HCT116 (cell line): ENCODE measurements at regions not wholly inside any gene's neighbourhood (a gene's known extent, or its start where the extent isn't known, plus 50 kb on each side); places are given as distances from the start of the nearest gene placed in this dataset.

Experiments used
- ATAC-seq: fragments of 200-7000 bp; cut with Tn5 transposase; 2 replicates; pipeline ENCODE4 v1.9.1; 2020; ENCODE audit warnings: mild to moderate bottlenecking, moderate library complexity
- BruUV-seq: library from RNA; stranded (reverse); fragments of 400-500 nt; replicated peaks from 2 replicates; lab custom pipeline; 2021; lab: Mats Ljungman, UMichigan
- CTCF ChIA-PET: fragments of 300-600 bp; sonication (Branson Sonifier 250); formaldehyde crosslinking; loops from one replicate; lab custom pipeline; 2021; ENCODE audit warnings: antibody characterized with exemption; lab: Charles Lee
- POLR2A ChIA-PET: fragments of 300-600, 350-600 bp; sonication (Branson Sonifier 250); formaldehyde crosslinking; loops from one replicate; lab custom pipeline; 2021; ENCODE audit warnings: antibody characterized with exemption; lab: Charles Lee
- RAD21 ChIA-PET, 2 experiments: fragments of 300-600 bp; sonication (Branson Sonifier 250); formaldehyde crosslinking; loops; one replicate each; lab custom pipeline; 2023; ENCODE audit warnings: low total read pairs in 2 of 2; ENCODE audit not compliant: uncharacterized antibody in 2 of 2, unreplicated experiment in 2 of 2, low non-redundant PET in 1 of 2; lab: Charles Lee
- DNase-seq: peaks from one replicate; pipeline ENCODE4 v3.0.0-alpha.2; 2010; ENCODE audit warnings: low read depth, low spot score
- H2AFZ ChIP-seq: fragments of 200-600 bp; shearing (Covaris generic), sonication (generic); 2 replicates; pipeline ENCODE4 v1.6.1; 2017; ENCODE audit warnings: low read depth, mixed run types, mixed read lengths, antibody characterized with exemption, low read length; ENCODE audit not compliant: poor library complexity, severe bottlenecking
- H3K27ac ChIP-seq: 2 replicates; pipeline ENCODE4 v1.5.1; 2012; ENCODE audit warnings: low read depth, low read length
- H3K27me3 ChIP-seq: fragments of 200-600 bp; sonication (generic); 2 replicates; pipeline ENCODE4 v1.6.1; 2016; ENCODE audit warnings: mixed run types, low read length, mixed read lengths; ENCODE audit not compliant: insufficient read depth
- H3K36me3 ChIP-seq, 2 experiments: fragments of 200-500 bp in 1 of 2; fragments of 200-600 bp in 1 of 2; sonication (Bioruptor generic) in 1 of 2; sonication (generic) in 1 of 2; 2 replicates each; pipeline versions ENCODE4 v1.5.1 to v1.6.1; 2014 to 2016; ENCODE audit warnings: low read length in 2 of 2, inconsistent platforms in 1 of 2, mixed read lengths in 1 of 2, mixed run types in 1 of 2; ENCODE audit not compliant: insufficient read depth in 2 of 2, control insufficient read depth in 1 of 2
- H3K4me1 ChIP-seq, 2 experiments: fragments of 200-600 bp in 1 of 2; sonication (generic) in 1 of 2; 2 replicates each; pipeline versions ENCODE4 v1.5.1 to v1.6.1; 2012 to 2017; ENCODE audit warnings: low read length in 2 of 2, inconsistent platforms in 1 of 2, mild to moderate bottlenecking in 1 of 2, mixed read lengths in 1 of 2, mixed run types in 1 of 2, moderate library complexity in 1 of 2; ENCODE audit not compliant: insufficient read depth in 2 of 2, control insufficient read depth in 1 of 2
- H3K4me2 ChIP-seq: fragments of 200-600 bp; sonication (generic); 2 replicates; pipeline ENCODE4 v1.6.1; 2017; ENCODE audit warnings: mixed run types, low read length, mixed read lengths
- H3K4me3 ChIP-seq, 2 experiments: fragments of 200-600 bp in 1 of 2; sonication (generic) in 1 of 2; replicated peaks in 1 of 2; 2 replicates each; pipeline ENCODE4 v1.5.1; 2011 to 2016; ENCODE audit warnings: low read length in 2 of 2, control low read depth in 1 of 2, low read depth in 1 of 2, mild to moderate bottlenecking in 1 of 2, mixed read lengths in 1 of 2, mixed run types in 1 of 2
- H3K79me2 ChIP-seq: fragments of 200-600 bp; sonication (generic); 2 replicates; pipeline ENCODE4 v1.6.1; 2017; ENCODE audit warnings: mild to moderate bottlenecking, mixed run types, low read length, moderate library complexity, mixed read lengths; ENCODE audit not compliant: insufficient read depth
- H3K9ac ChIP-seq: fragments of 200-600 bp; sonication (generic); 2 replicates; pipeline ENCODE4 v1.6.1; 2016; ENCODE audit warnings: low read length, mixed read lengths
- H3K9me2 ChIP-seq: fragments of 200-600 bp; sonication (generic), shearing (Covaris generic); 2 replicates; pipeline ENCODE4 v1.6.1; 2017; ENCODE audit warnings: mixed run types, mild to moderate bottlenecking, moderate library complexity; ENCODE audit not compliant: insufficient read depth
- H3K9me3 ChIP-seq, 2 experiments: fragments of 200-500 bp in 1 of 2; fragments of 200-600 bp in 1 of 2; sonication (Bioruptor generic) in 1 of 2; sonication (generic) in 1 of 2; 2 replicates each; pipeline ENCODE4 v1.6.1; 2014 to 2017; ENCODE audit warnings: low read length in 2 of 2, mixed read lengths in 2 of 2, inconsistent platforms in 1 of 2, low read depth in 1 of 2, mild to moderate bottlenecking in 1 of 2, mixed run types in 1 of 2, moderate library complexity in 1 of 2; ENCODE audit not compliant: control insufficient read depth in 1 of 2, insufficient read depth in 1 of 2
- H4K20me1 ChIP-seq: fragments of 200-600 bp; sonication (generic), shearing (Covaris generic); 2 replicates; pipeline ENCODE4 v1.6.1; 2017; ENCODE audit warnings: mixed run types, mild to moderate bottlenecking, moderate library complexity; ENCODE audit not compliant: insufficient read depth
- CBX3 ChIP-seq: IDR thresholded peaks from 2 replicates; pipeline ENCODE4 v1.6.1; 2012; ENCODE audit warnings: low read depth
- CEBPB ChIP-seq: IDR thresholded peaks from 2 replicates; pipeline ENCODE4 v1.6.1; 2012; ENCODE audit warnings: low read depth
- EGR1 ChIP-seq: IDR thresholded peaks from 2 replicates; pipeline ENCODE4 v1.6.1; 2012; ENCODE audit warnings: low read depth
- ELF1 ChIP-seq: IDR thresholded peaks from 2 replicates; pipeline ENCODE4 v1.6.1; 2012; ENCODE audit warnings: low read depth, borderline replicate concordance
- EZH2 ChIP-seq: fragments of 200-600 bp; sonication (generic); IDR thresholded peaks from 2 replicates; pipeline ENCODE4 v1.6.1; 2017; ENCODE audit warnings: antibody characterized with exemption, mixed run types
- EZH2phosphoT487 ChIP-seq: fragments of 200-600 bp; IDR thresholded peaks from 2 replicates; pipeline ENCODE4 v1.6.1; 2018; ENCODE audit warnings: antibody characterized with exemption, borderline replicate concordance
- FOSL1 ChIP-seq: IDR thresholded peaks from 2 replicates; pipeline ENCODE4 v1.6.1; 2012; ENCODE audit warnings: low read depth
- JUND ChIP-seq: IDR thresholded peaks from 2 replicates; pipeline ENCODE4 v1.6.1; 2012
- POLR2A ChIP-seq: IDR thresholded peaks from 2 replicates; pipeline ENCODE4 v1.7.0; 2011; ENCODE audit warnings: borderline replicate concordance; ENCODE audit not compliant: insufficient read depth, insufficient read length; ENCODE audit errors: extremely low read depth
- POLR2AphosphoS5 ChIP-seq: IDR thresholded peaks from 2 replicates; pipeline ENCODE4 v1.6.1; 2011; ENCODE audit warnings: mild to moderate bottlenecking, low read depth, low read length, moderate library complexity
- RAD21 ChIP-seq: IDR thresholded peaks from 2 replicates; pipeline ENCODE4 v1.6.1; 2012; ENCODE audit warnings: low read depth, mild to moderate bottlenecking
- SRF ChIP-seq: IDR thresholded peaks from 2 replicates; pipeline ENCODE4 v1.6.1; 2012; ENCODE audit warnings: low read depth
- TCF7L2 ChIP-seq: IDR thresholded peaks from 2 replicates; pipeline ENCODE4 v1.7.0; 2011; ENCODE audit warnings: borderline replicate concordance, inconsistent platforms; ENCODE audit not compliant: insufficient read depth, insufficient read length; ENCODE audit errors: extremely low read depth
- YY1 ChIP-seq: IDR thresholded peaks from 2 replicates; pipeline ENCODE4 v1.6.1; 2011; ENCODE audit warnings: low read length, low read depth, moderate library complexity, mild to moderate bottlenecking; ENCODE audit not compliant: insufficient replicate concordance; ENCODE audit errors: extremely low read depth
- ZFX ChIP-seq: fragments of 450-650 bp; IDR thresholded peaks from 2 replicates; pipeline ENCODE4 v1.6.1; 2017
- intact Hi-C: fragments of 100-400 bp; cut with micrococcal nuclease; formaldehyde crosslinking; loops from 2 replicates; pipeline ENCODE4 v1.10.0; 2022
- TF ChIP-seq, protein P1 (sequence below): IDR thresholded peaks from 2 replicates; pipeline ENCODE4 v1.6.1; 2012

- RAD21 ChIA-PET: no interaction called here
- Histone ChIP-seq H3K9ac (no peak overlapping the region), H2AFZ (no peak overlapping the region)
- TF ChIP-seq SRF (no peak), FOSL1 (no peak), RAD21 (no peak), ELF1 (no peak), POLR2A (no peak), TCF7L2 (no peak), EZH2phosphoT487 (no peak), JUND (no peak), POLR2AphosphoS5 (no peak), EGR1 (no peak), ZFX (no peak), EZH2 (no peak), CEBPB (no peak)
- TF ChIP-seq, protein P1, sequence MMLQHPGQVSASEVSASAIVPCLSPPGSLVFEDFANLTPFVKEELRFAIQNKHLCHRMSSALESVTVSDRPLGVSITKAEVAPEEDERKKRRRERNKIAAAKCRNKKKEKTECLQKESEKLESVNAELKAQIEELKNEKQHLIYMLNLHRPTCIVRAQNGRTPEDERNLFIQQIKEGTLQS: no peak
- TF ChIP-seq, all 23 proteins: peak for 0
- ATAC-seq: no peak
- Histone ChIP-seq H3K4me1 (no peaks in the 10 kb centered on the region), H3K4me2 (no peak overlapping the region), H3K27me3 (no peaks in the 10 kb centered on the region), H3K36me3 (no peaks in the 10 kb centered on the region), H3K79me2 (no peaks in the 10 kb centered on the region), H3K27ac (no peak overlapping the region), H4K20me1 (no peaks in the 10 kb centered on the region), H3K9me3 (no peaks in the 10 kb centered on the region), H3K4me3 (no peak overlapping the region), H3K9me2 (no peaks in the 10 kb centered on the region)
- no TSS peak for BruUV-seq
- DNase-seq: no peak
- intact Hi-C loops: no loop called here
- POLR2A ChIA-PET: no interaction called here
- CTCF ChIA-PET: no interaction called here
These were observed 173.3 kb upstream of the NT5C1B start for GRCh38 chr2:18762667-18763066.

DNA sequence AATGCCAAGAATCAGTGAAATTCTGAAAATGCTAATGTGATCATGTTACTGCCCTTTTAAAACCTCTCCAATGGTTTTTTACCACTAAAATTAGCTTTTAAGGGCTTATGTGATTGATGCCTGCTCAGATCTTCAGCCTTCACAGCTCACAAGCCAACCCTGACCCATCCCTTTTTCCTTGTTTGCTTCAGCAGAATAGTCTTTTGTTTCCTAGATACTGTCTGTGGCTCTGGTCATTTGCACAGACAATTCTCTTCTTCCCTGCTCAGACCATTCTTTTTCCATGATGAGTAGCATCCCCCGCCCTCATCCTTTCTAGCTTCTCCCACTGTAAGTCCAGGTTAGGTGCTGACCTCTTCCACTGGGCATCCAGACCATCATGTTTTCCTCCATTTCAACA lies 164.9 kb upstream of the NT5C1B start:
- intact Hi-C loops: loop anchor here (5.0 kb wide), 2 partner anchors 232 to 913 kb away; no protein-coding TSS in a partner anchor
- H3K9me2 ChIP-seq: no peaks in the 10 kb centered on the region
- ChIA-PET RAD21 (no interaction called here), POLR2A (no interaction called here), CTCF (no interaction called here)
- no peaks in the 10 kb centered on the region for H4K20me1 ChIP-seq
- H3K4me3 ChIP-seq: no peak overlapping the region
- H3K27ac ChIP-seq: no peak overlapping the region
- no peaks in the 10 kb centered on the region for H3K36me3 ChIP-seq
- no peak overlapping the region for H3K4me2 ChIP-seq
- H3K4me1 ChIP-seq: no peaks in the 10 kb centered on the region
- H3K79me2 ChIP-seq: no peaks in the 10 kb centered on the region
- no peak overlapping the region for H3K9ac ChIP-seq
- peaks cover 5% of the 10 kb centered on the region; the same call in 1 of the 2 replicates for H3K27me3 ChIP-seq
- DNase-seq (no peak), ATAC-seq (no peak)
- H2AFZ ChIP-seq: no peak overlapping the region
- no TSS peak for BruUV-seq
- TF ChIP-seq POLR2A (no peak), EGR1 (no peak), YY1 (no peak), CBX3 (no peak), RAD21 (no peak), TCF7L2 (no peak)
- no peaks in the 10 kb centered on the region for H3K9me3 ChIP-seq
